ENCODE measurements at regions not wholly inside any gene's neighbourhood (a gene's known extent, or its start where the extent isn't known, plus 50 kb on each side); places are given as distances from the start of the nearest gene placed in this dataset.
A peak's percentile ranks its signal among the peaks of the same experiment; 100 is the strongest.

GRCh38 chr5:60205071-60205470, 311.5 kb upstream of the PDE4D start:
- DNase-seq (no peak), ATAC-seq (ENCODE audit: low read depth) (no peak)
- Mint-ChIP-seq H3K4me3 (no peak overlapping the region), H3K27ac (no peak overlapping the region), H3K9me3 (ENCODE audit: insufficient read depth) (no peaks in the 10 kb centered on the region), H3K4me1 (peaks cover 27% of the 10 kb centered on the region), H3K27me3 (no peaks in the 10 kb centered on the region)
- ChIA-PET CTCF (no interaction called here), POLR2A (no interaction called here)
- H3K36me3 ChIP-seq (replicated peaks in 1 of 2; ENCODE audit: control extremely low read depth in 1 of 2, control insufficient read depth in 1 of 2, extremely low read depth in 1 of 2, insufficient read depth in 2 of 2, low read length in 1 of 2), result no peaks in the 10 kb centered on the region
- peak overlapping the region; percentile 34 for H2AFZ ChIP-seq (ENCODE audit: insufficient read depth, low read depth, low read length, poor library complexity, severe bottlenecking)
- 52% methylated on average over 2 of the region's 2 CpGs for WGBS (ENCODE audit: insufficient coverage)
- no peaks in the 10 kb centered on the region for H3K79me2 ChIP-seq (ENCODE audit: control insufficient read depth, insufficient read depth, low read length)
- H3K9me3 ChIP-seq (ENCODE audit: control extremely low read depth in 1 of 3, control insufficient read depth in 2 of 3, insufficient read depth in 1 of 3, low read length in 2 of 3), result peaks cover 0 to 1% (median 0%) of the 10 kb centered on the region in 3 donors
- intact Hi-C loops (cut with micrococcal nuclease), result no loop called here
- H3K27me3 ChIP-seq (replicated peaks in 1 of 4; ENCODE audit: control extremely low read depth in 1 of 4, control insufficient read depth in 3 of 4, insufficient read depth in 4 of 4, low read length in 3 of 4), result no peaks in the 10 kb centered on the region
- no peak overlapping the region for H3K27ac ChIP-seq (ENCODE audit: low read length in 2 of 2)
- no peak overlapping the region for H3K4me2 ChIP-seq (replicated peaks; ENCODE audit: low read depth, low read length, poor library complexity, severe bottlenecking)
- no peaks in the 10 kb centered on the region for H4K20me1 ChIP-seq (ENCODE audit: control insufficient read depth, insufficient read depth, low read length, poor library complexity, severe bottlenecking)
- peaks cover 14 to 25% of the 10 kb centered on the region in 2 donors for H3K4me1 ChIP-seq (ENCODE audit: control insufficient read depth in 2 of 2, insufficient read depth in 2 of 2, low read length in 2 of 2)
- no peak overlapping the region for H3K9ac ChIP-seq (ENCODE audit: low read length)
- no peak overlapping the region for H3K4me3 ChIP-seq (ENCODE audit: control extremely low read depth in 1 of 5, extremely low read depth in 1 of 5, insufficient read depth in 1 of 5, low read depth in 2 of 5, low read length in 4 of 5)
- no peak for TF ChIP-seq EZH2 (IDR thresholded peaks at IDR 0.05; ENCODE audit: borderline replicate concordance, insufficient read depth, low read depth, low read length, poor library complexity, severe bottlenecking)
- TF ChIP-seq CTCF (IDR thresholded peaks at IDR 0.05), result no peak

GRCh38 chr5:60196385-60197113, 303.0 kb upstream of the PDE4D start:
- DNase-seq (no peak), ATAC-seq (ENCODE audit: low read depth) (no peak)
- Mint-ChIP-seq H3K4me1 (no peaks in the 10 kb centered on the region), H3K27me3 (peaks cover 8% of the 10 kb centered on the region), H3K4me3 (no peak overlapping the region), H3K27ac (no peak overlapping the region), H3K9me3 (ENCODE audit: insufficient read depth) (no peaks in the 10 kb centered on the region)
- WGBS (ENCODE audit: insufficient coverage), result 90% methylated on average over 2 of the region's 2 CpGs
- TF ChIP-seq CTCF (IDR thresholded peaks at IDR 0.05) (no peak), EZH2 (IDR thresholded peaks at IDR 0.05; ENCODE audit: borderline replicate concordance, insufficient read depth, low read depth, low read length, poor library complexity, severe bottlenecking) (no peak)
- no peaks in the 10 kb centered on the region for H3K36me3 ChIP-seq (replicated peaks in 1 of 2; ENCODE audit: control extremely low read depth in 1 of 2, control insufficient read depth in 1 of 2, extremely low read depth in 1 of 2, insufficient read depth in 2 of 2, low read length in 1 of 2)
- H2AFZ ChIP-seq (ENCODE audit: insufficient read depth, low read depth, low read length, poor library complexity, severe bottlenecking), result no peak overlapping the region
- CTCF ChIA-PET, result no interaction called here
- POLR2A ChIA-PET, result no interaction called here
- no peak overlapping the region for H3K9ac ChIP-seq (ENCODE audit: low read length)
- no peaks in the 10 kb centered on the region for H3K4me1 ChIP-seq (ENCODE audit: control insufficient read depth in 2 of 2, insufficient read depth in 2 of 2, low read length in 2 of 2)
- no peak overlapping the region for H3K4me2 ChIP-seq (replicated peaks; ENCODE audit: low read depth, low read length, poor library complexity, severe bottlenecking)
- no peaks in the 10 kb centered on the region for H3K79me2 ChIP-seq (ENCODE audit: control insufficient read depth, insufficient read depth, low read length)
- H3K27ac ChIP-seq (ENCODE audit: low read length in 2 of 2), result no peak overlapping the region
- H3K27me3 ChIP-seq (replicated peaks in 1 of 4; ENCODE audit: control extremely low read depth in 1 of 4, control insufficient read depth in 3 of 4, insufficient read depth in 4 of 4, low read length in 3 of 4), result no peaks in the 10 kb centered on the region
- no peaks in the 10 kb centered on the region for H4K20me1 ChIP-seq (ENCODE audit: control insufficient read depth, insufficient read depth, low read length, poor library complexity, severe bottlenecking)
- intact Hi-C loops (cut with micrococcal nuclease), result no loop called here
- no peak overlapping the region for H3K4me3 ChIP-seq (ENCODE audit: control extremely low read depth in 1 of 5, extremely low read depth in 1 of 5, insufficient read depth in 1 of 5, low read depth in 2 of 5, low read length in 4 of 5)
- peaks cover 0 to 1% (median 0%) of the 10 kb centered on the region in 3 donors for H3K9me3 ChIP-seq (ENCODE audit: control extremely low read depth in 1 of 3, control insufficient read depth in 2 of 3, insufficient read depth in 1 of 3, low read length in 2 of 3)
